GM12891 (cell line): ENCODE measurements at regions not wholly inside any gene's neighbourhood (a gene's known extent, or its start where the extent isn't known, plus 50 kb on each side); places are given as distances from the start of the nearest gene placed in this dataset.

Experiments
- POLR2A ChIP-seq: IDR thresholded peaks from 2 replicates; pipeline ENCODE4 v1.6.1; 2011; ENCODE audit warnings: low read depth, low read length, control low read depth
- POLR2AphosphoS5 ChIP-seq: IDR thresholded peaks from 2 replicates; pipeline ENCODE4 v1.6.1; 2011; ENCODE audit warnings: low read depth, low read length, control low read depth
- SPI1 ChIP-seq: IDR thresholded peaks from 2 replicates; pipeline ENCODE4 v1.6.1; 2011; ENCODE audit warnings: low read depth, low read length, control low read depth

GRCh38 chr6:137651591-137652335 is 157.6 kb upstream of the OLIG3 start:
- TF ChIP-seq POLR2A (no peak), SPI1 (no peak), POLR2AphosphoS5 (no peak)
